ENCODE measurements at regions not wholly inside any gene's neighbourhood (a gene's known extent, or its start where the extent isn't known, plus 50 kb on each side); places are given as distances from the start of the nearest gene placed in this dataset.

GRCh38 chr9:73566627-73567026 is 415.0 kb downstream of the ANXA1 start:
- no peak for DNase-seq

GRCh38 chr9:73573235-73573634 is 421.6 kb downstream of the ANXA1 start:
- no peak for DNase-seq

- no peak for DNase-seq
Measured at GRCh38 chr9:73575101-73576060, 423.7 kb downstream of the ANXA1 start.

GRCh38 chr9:73577848-73578247 is 426.2 kb downstream of the ANXA1 start:
- DNase-seq: no peak

GRCh38 chr9:73579823-73580222 is 428.2 kb downstream of the ANXA1 start:
- no peak for DNase-seq

GRCh38 chr9:73583576-73583975 is 431.9 kb downstream of the ANXA1 start:
- DNase-seq: no peak

GRCh38 chr9:73595036-73595545 is 443.4 kb downstream of the ANXA1 start:
- no peak for DNase-seq

- DNase-seq: no peak
Measured at GRCh38 chr9:73596321-73596720, 444.7 kb downstream of the ANXA1 start.

GRCh38 chr9:73597039-73597438 is 445.4 kb downstream of the ANXA1 start:
- DNase-seq: no peak

GRCh38 chr9:73597771-73598170 is 446.1 kb downstream of the ANXA1 start:
- no peak for DNase-seq

GRCh38 chr9:73609381-73609780 is 457.7 kb downstream of the ANXA1 start:
- DNase-seq: no peak

- no peak for DNase-seq
Measured at GRCh38 chr9:73611032-73611431, 459.4 kb downstream of the ANXA1 start.

- DNase-seq: no peak
Measured at GRCh38 chr9:73613092-73613701, 461.5 kb downstream of the ANXA1 start.

GRCh38 chr9:73615557-73615956 is 463.9 kb downstream of the ANXA1 start:
- no peak for DNase-seq

GRCh38 chr9:73617586-73617985 is 465.9 kb downstream of the ANXA1 start:
- no peak for DNase-seq

- no peak for DNase-seq
Measured at GRCh38 chr9:73640971-73641370, 489.3 kb downstream of the ANXA1 start.

GRCh38 chr9:73643379-73644013 is 491.8 kb downstream of the ANXA1 start:
- DNase-seq: no peak

GRCh38 chr9:73647560-73647959 is 495.9 kb downstream of the ANXA1 start:
- no peak for DNase-seq

GRCh38 chr9:73649552-73649951 is 497.9 kb downstream of the ANXA1 start:
- no peak for DNase-seq

GRCh38 chr9:73655363-73655762 is 503.7 kb downstream of the ANXA1 start:
- no peak for DNase-seq

- DNase-seq: no peak
Measured at GRCh38 chr9:73655831-73656230, 504.2 kb downstream of the ANXA1 start.

GRCh38 chr9:73665253-73665652 is 513.6 kb downstream of the ANXA1 start:
- no peak for DNase-seq

GRCh38 chr9:73667749-73668148 is 516.1 kb downstream of the ANXA1 start:
- DNase-seq: no peak

- DNase-seq: no peak
Measured at GRCh38 chr9:73680831-73681230, 529.2 kb downstream of the ANXA1 start.

Measured in activated CD4-positive, alpha-beta T cell treated with anti-CD3 and anti-CD28 coated beads, Interleukin-2, Interleukin-6, amounts not matched to agents 100 ng/mL and 50 ng/mL, durations not matched to agents 16 hours and 8 hours (primary cell).